ENCODE measurements at regions not wholly inside any gene's neighbourhood (a gene's known extent, or its start where the extent isn't known, plus 50 kb on each side); places are given as distances from the start of the nearest gene placed in this dataset.

DNA sequence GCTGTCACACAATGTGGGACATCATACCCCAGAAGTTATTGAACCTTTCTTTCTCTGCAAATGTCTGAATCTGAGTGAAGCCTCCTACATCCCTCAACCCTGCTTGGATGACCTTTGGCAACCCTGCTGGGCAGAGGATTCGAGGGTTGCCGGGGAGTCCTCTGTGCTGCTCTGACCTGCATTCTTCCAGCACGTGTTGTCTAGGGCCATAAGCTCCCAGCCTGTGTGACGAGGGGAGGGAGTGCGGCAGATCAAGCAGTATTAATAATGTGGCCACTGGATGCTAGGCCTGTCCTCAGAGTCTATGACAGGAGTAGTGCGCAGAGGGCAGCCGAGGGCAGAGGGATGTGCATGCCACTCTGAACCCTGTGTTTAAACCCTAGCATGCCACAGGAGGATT lies 58.8 kb downstream of the RPL37A start:
- H3K27me3 ChIP-seq (ENCODE audit: control insufficient read depth, insufficient read depth, low read length): no peaks in the 10 kb centered on the region
- TF ChIP-seq, protein P1, sequence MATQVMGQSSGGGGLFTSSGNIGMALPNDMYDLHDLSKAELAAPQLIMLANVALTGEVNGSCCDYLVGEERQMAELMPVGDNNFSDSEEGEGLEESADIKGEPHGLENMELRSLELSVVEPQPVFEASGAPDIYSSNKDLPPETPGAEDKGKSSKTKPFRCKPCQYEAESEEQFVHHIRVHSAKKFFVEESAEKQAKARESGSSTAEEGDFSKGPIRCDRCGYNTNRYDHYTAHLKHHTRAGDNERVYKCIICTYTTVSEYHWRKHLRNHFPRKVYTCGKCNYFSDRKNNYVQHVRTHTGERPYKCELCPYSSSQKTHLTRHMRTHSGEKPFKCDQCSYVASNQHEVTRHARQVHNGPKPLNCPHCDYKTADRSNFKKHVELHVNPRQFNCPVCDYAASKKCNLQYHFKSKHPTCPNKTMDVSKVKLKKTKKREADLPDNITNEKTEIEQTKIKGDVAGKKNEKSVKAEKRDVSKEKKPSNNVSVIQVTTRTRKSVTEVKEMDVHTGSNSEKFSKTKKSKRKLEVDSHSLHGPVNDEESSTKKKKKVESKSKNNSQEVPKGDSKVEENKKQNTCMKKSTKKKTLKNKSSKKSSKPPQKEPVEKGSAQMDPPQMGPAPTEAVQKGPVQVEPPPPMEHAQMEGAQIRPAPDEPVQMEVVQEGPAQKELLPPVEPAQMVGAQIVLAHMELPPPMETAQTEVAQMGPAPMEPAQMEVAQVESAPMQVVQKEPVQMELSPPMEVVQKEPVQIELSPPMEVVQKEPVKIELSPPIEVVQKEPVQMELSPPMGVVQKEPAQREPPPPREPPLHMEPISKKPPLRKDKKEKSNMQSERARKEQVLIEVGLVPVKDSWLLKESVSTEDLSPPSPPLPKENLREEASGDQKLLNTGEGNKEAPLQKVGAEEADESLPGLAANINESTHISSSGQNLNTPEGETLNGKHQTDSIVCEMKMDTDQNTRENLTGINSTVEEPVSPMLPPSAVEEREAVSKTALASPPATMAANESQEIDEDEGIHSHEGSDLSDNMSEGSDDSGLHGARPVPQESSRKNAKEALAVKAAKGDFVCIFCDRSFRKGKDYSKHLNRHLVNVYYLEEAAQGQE (IDR thresholded peaks at IDR 0.05; ENCODE audit: insufficient read depth in 1 of 2, low read depth in 2 of 2, low read length in 1 of 2): no peak
- TF ChIP-seq POLR2AphosphoS5 (IDR thresholded peaks at IDR 0.05; ENCODE audit: low read depth, low read length) (no peak), TCF7L2 (IDR thresholded peaks at IDR 0.05; ENCODE audit: low read depth, low read length) (no peak)
- no peak overlapping the region for H3K4me3 ChIP-seq (ENCODE audit: low read depth in 2 of 2, low read length in 2 of 2)
- ChIA-PET POLR2A (no interaction called here), CTCF (no interaction called here)
- H3K27ac ChIP-seq (ENCODE audit: low read length): no peak overlapping the region
- no TSS peak for BruUV-seq (replicated peaks)
- DNase-seq (ENCODE audit: low read depth, low spot score) (no peak), ATAC-seq (no peak)
- H3K9me3 ChIP-seq (ENCODE audit: control insufficient read depth, insufficient read depth, low read depth, low read length): no peaks in the 10 kb centered on the region
- H3K36me3 ChIP-seq (ENCODE audit: control insufficient read depth, insufficient read depth, low read length): no peaks in the 10 kb centered on the region
- H3K4me1 ChIP-seq (ENCODE audit: control insufficient read depth, insufficient read depth, low read length): no peaks in the 10 kb centered on the region
- intact Hi-C loops (cut with micrococcal nuclease; ENCODE audit: unreplicated experiment) (no loop called here), in situ Hi-C loops (cut with HindIII; ENCODE audit: low pct_unique_long_range_greater_than_20kb, low sequenced_read_pairs) (no loop called here)

DNA sequence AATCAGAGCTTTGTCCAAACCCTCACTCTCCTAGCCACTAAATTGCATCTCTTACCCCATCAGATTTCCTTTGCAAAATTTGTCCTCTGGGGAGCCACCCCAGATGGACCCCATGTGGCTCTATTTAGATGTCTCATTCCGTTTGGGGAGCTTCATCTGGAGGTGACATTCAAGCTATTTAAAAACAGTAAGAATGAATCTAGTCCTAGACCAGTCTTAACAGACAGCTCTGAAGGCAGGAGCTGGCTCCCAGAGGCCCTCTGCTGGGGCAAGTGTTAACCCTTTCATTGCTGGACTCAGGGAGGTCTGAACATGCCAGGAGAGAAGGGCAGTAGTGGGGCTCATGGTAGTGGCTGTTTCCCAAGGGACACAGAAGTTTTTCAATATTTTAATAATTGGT lies 59.2 kb downstream of the RPL37A start:
- POLR2A ChIA-PET: no interaction called here
- ATAC-seq (no peak), DNase-seq (ENCODE audit: low read depth, low spot score) (no peak)
- CTCF ChIA-PET: no interaction called here
- no peaks in the 10 kb centered on the region for H3K36me3 ChIP-seq (ENCODE audit: control insufficient read depth, insufficient read depth, low read length)
- no peaks in the 10 kb centered on the region for H3K9me3 ChIP-seq (ENCODE audit: control insufficient read depth, insufficient read depth, low read depth, low read length)
- TF ChIP-seq TCF7L2 (IDR thresholded peaks at IDR 0.05; ENCODE audit: low read depth, low read length) (no peak), POLR2AphosphoS5 (IDR thresholded peaks at IDR 0.05; ENCODE audit: low read depth, low read length) (no peak), SIN3A (IDR thresholded peaks at IDR 0.05; ENCODE audit: borderline replicate concordance, insufficient read depth, low read depth, low read length) (no peak)
- TF ChIP-seq, protein P1 (IDR thresholded peaks at IDR 0.05; ENCODE audit: insufficient read depth in 1 of 2, low read depth in 2 of 2, low read length in 1 of 2): no peak
- TF ChIP-seq, protein P2, sequence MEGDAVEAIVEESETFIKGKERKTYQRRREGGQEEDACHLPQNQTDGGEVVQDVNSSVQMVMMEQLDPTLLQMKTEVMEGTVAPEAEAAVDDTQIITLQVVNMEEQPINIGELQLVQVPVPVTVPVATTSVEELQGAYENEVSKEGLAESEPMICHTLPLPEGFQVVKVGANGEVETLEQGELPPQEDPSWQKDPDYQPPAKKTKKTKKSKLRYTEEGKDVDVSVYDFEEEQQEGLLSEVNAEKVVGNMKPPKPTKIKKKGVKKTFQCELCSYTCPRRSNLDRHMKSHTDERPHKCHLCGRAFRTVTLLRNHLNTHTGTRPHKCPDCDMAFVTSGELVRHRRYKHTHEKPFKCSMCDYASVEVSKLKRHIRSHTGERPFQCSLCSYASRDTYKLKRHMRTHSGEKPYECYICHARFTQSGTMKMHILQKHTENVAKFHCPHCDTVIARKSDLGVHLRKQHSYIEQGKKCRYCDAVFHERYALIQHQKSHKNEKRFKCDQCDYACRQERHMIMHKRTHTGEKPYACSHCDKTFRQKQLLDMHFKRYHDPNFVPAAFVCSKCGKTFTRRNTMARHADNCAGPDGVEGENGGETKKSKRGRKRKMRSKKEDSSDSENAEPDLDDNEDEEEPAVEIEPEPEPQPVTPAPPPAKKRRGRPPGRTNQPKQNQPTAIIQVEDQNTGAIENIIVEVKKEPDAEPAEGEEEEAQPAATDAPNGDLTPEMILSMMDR (IDR thresholded peaks at IDR 0.05): no peak
- intact Hi-C loops (cut with micrococcal nuclease; ENCODE audit: unreplicated experiment) (no loop called here), in situ Hi-C loops (cut with HindIII; ENCODE audit: low pct_unique_long_range_greater_than_20kb, low sequenced_read_pairs) (no loop called here)
- no peaks in the 10 kb centered on the region for H3K4me1 ChIP-seq (ENCODE audit: control insufficient read depth, insufficient read depth, low read length)
- no peak overlapping the region for H3K4me3 ChIP-seq (ENCODE audit: low read depth in 2 of 2, low read length in 2 of 2)
- no TSS peak for BruUV-seq (replicated peaks)
- H3K27me3 ChIP-seq (ENCODE audit: control insufficient read depth, insufficient read depth, low read length): no peaks in the 10 kb centered on the region
- no peak overlapping the region for H3K27ac ChIP-seq (ENCODE audit: low read length)
